SK-N-SH (cell line): ENCODE measurements at regions not wholly inside any gene's neighbourhood (a gene's known extent, or its start where the extent isn't known, plus 50 kb on each side); places are given as distances from the start of the nearest gene placed in this dataset.

Source experiments
- CTCF ChIA-PET: fragments of 300-600, 350-600 bp; formaldehyde crosslinking; extraction: SDS; loops from one replicate; lab custom pipeline; 2021; lab: Yijun Ruan, JAX
- POLR2A ChIA-PET: fragments of 350-600 bp; sonication (Branson Sonifier 250); formaldehyde crosslinking; extraction: SDS; loops from one replicate; lab custom pipeline; 2020; ENCODE audit warnings: antibody characterized with exemption, inconsistent platforms; lab: Yijun Ruan, JAX
- DNase-seq: peaks from one replicate; pipeline ENCODE4 v3.0.0; 2012
- H2AFZ ChIP-seq: fragments of 200-600 bp; sonication (generic); 2 replicates; pipeline ENCODE4 v1.8.1; 2016; ENCODE audit warnings: antibody characterized with exemption, mild to moderate bottlenecking, low read depth
- H3F3A ChIP-seq: fragments of 200-600 bp; sonication (generic); replicated peaks from 2 replicates; pipeline ENCODE3; 2016; ENCODE audit warnings: antibody characterized with exemption, mild to moderate bottlenecking; ENCODE audit not compliant: insufficient read depth
- H3K27ac ChIP-seq, 2 experiments: fragments of 200-500 bp in 1 of 2; fragments of 200-600 bp in 1 of 2; sonication (Bioruptor generic) in 1 of 2; sonication (generic), shearing (Covaris generic) in 1 of 2; 2 replicates each; pipeline versions ENCODE4 v1.5.1 to v1.6.1; 2014 to 2016; ENCODE audit warnings: low read depth in 2 of 2, inconsistent platforms in 1 of 2, low read length in 1 of 2, mild to moderate bottlenecking in 1 of 2, mixed read lengths in 1 of 2
- H3K27me3 ChIP-seq: fragments of 200-600 bp; sonication (generic), shearing (Covaris generic); 2 replicates; pipeline ENCODE4 v1.6.1; 2016; ENCODE audit warnings: mixed run types; ENCODE audit not compliant: insufficient read depth
- H3K36me3 ChIP-seq, 2 experiments: fragments of 200-500 bp in 1 of 2; fragments of 200-600 bp in 1 of 2; sonication (Bioruptor generic) in 1 of 2; sonication (generic) in 1 of 2; replicated peaks in 1 of 2; 2 replicates each; pipeline versions ENCODE3 to v1.5.1; 2014 to 2016; ENCODE audit warnings: low read length in 1 of 2, mild to moderate bottlenecking in 1 of 2; ENCODE audit not compliant: insufficient read depth in 2 of 2, control insufficient read depth in 1 of 2
- H3K4me1 ChIP-seq, 2 experiments: fragments of 200-500 bp in 1 of 2; fragments of 200-600 bp in 1 of 2; sonication (Bioruptor generic) in 1 of 2; sonication (generic), shearing (Covaris generic) in 1 of 2; 2 replicates each; pipeline versions ENCODE4 v1.5.1 to v1.6.1; 2014 to 2016; ENCODE audit warnings: low read depth in 1 of 2, low read length in 1 of 2, mixed run types in 1 of 2; ENCODE audit not compliant: insufficient read depth in 2 of 2, control insufficient read depth in 1 of 2
- H3K4me2 ChIP-seq: fragments of 200-600 bp; sonication (generic), shearing (Covaris generic); 2 replicates; pipeline ENCODE4 v1.6.1; 2017; ENCODE audit warnings: mixed run types
- H3K4me3 ChIP-seq, 2 experiments: fragments of 200-500 bp in 1 of 2; fragments of 200-600 bp in 1 of 2; sonication (Bioruptor generic) in 1 of 2; sonication (generic), shearing (Covaris generic) in 1 of 2; 2 replicates each; pipeline versions ENCODE4 v1.5.1 to v1.8.1; 2014 to 2016; ENCODE audit warnings: low read depth in 2 of 2, inconsistent platforms in 1 of 2, low read length in 1 of 2, mild to moderate bottlenecking in 1 of 2, mixed read lengths in 1 of 2, moderate library complexity in 1 of 2
- H3K79me2 ChIP-seq: fragments of 200-600 bp; sonication (generic); 2 replicates; pipeline ENCODE4 v1.8.1; 2017; ENCODE audit warnings: mild to moderate bottlenecking; ENCODE audit not compliant: insufficient read depth
- H3K9ac ChIP-seq: fragments of 200-600 bp; sonication (generic); 2 replicates; pipeline ENCODE4 v1.6.1; 2017; ENCODE audit warnings: mixed run types
- H3K9me2 ChIP-seq: fragments of 200-600 bp; sonication (generic); 2 replicates; pipeline ENCODE4 v1.6.1; 2017; ENCODE audit warnings: mixed run types
- H3K9me3 ChIP-seq: fragments of 200-600 bp; sonication (generic); 2 replicates; pipeline ENCODE4 v1.6.1; 2017; ENCODE audit warnings: mixed run types, mild to moderate bottlenecking, moderate library complexity
- H4K20me1 ChIP-seq: fragments of 200-600 bp; sonication (generic); 2 replicates; pipeline ENCODE4 v1.6.1; 2017; ENCODE audit warnings: mild to moderate bottlenecking, mixed run types; ENCODE audit not compliant: insufficient read depth
- CHD2 ChIP-seq: fragments of 150-350 bp; IDR thresholded peaks from 2 replicates; pipeline ENCODE4 v1.6.1; 2018; ENCODE audit warnings: low read length; ENCODE audit not compliant: partially characterized antibody
- ELF1 ChIP-seq: IDR thresholded peaks from 2 replicates; pipeline ENCODE4 v1.4.0; 2012
- EP300 ChIP-seq, 2 experiments: IDR thresholded peaks; 2 replicates each; pipeline versions ENCODE4 v1.4.0 to v1.6.1; 2012; ENCODE audit warnings: borderline replicate concordance in 1 of 2, low read depth in 1 of 2, low read length in 1 of 2
- EZH2phosphoT487 ChIP-seq: fragments of 200-600 bp; sonication (generic); IDR thresholded peaks from 2 replicates; pipeline ENCODE4 v1.6.1; 2017; ENCODE audit warnings: low read depth, mixed run types, mild to moderate bottlenecking, antibody characterized with exemption, moderate library complexity, borderline replicate concordance
- FOXM1 ChIP-seq: IDR thresholded peaks from 2 replicates; pipeline ENCODE4 v1.4.0; 2012; ENCODE audit warnings: low read depth, mild to moderate bottlenecking
- GABPA ChIP-seq: IDR thresholded peaks from 2 replicates; pipeline ENCODE4 v1.4.0; 2012; ENCODE audit warnings: low read depth, mild to moderate bottlenecking
- MEF2A ChIP-seq: IDR thresholded peaks from 2 replicates; pipeline ENCODE4 v1.4.0; 2012; ENCODE audit warnings: low read depth, borderline replicate concordance
- MXI1 ChIP-seq: IDR thresholded peaks from 2 replicates; pipeline ENCODE4 v1.6.1; 2012; ENCODE audit warnings: mild to moderate bottlenecking, low read depth, low read length, improper control_type of control experiment
- NFIC ChIP-seq: IDR thresholded peaks from 2 replicates; pipeline ENCODE4 v1.4.0; 2012; ENCODE audit warnings: borderline replicate concordance
- POLR2AphosphoS5 ChIP-seq: IDR thresholded peaks from 2 replicates; pipeline ENCODE4 v1.6.1; 2012; ENCODE audit warnings: low read depth, low read length
- RAD21 ChIP-seq: IDR thresholded peaks from 2 replicates; pipeline ENCODE4 v1.6.1; 2012; ENCODE audit warnings: mild to moderate bottlenecking, low read length
- RCOR1 ChIP-seq: fragments of 150-350 bp; IDR thresholded peaks from 2 replicates; pipeline ENCODE4 v1.6.1; 2017; ENCODE audit warnings: antibody characterized with exemption, low read length
- RFX5 ChIP-seq: IDR thresholded peaks from 2 replicates; pipeline ENCODE4 v1.6.1; 2012; ENCODE audit warnings: mild to moderate bottlenecking, improper control_type of control experiment, low read length
- RXRA ChIP-seq: IDR thresholded peaks from 2 replicates; pipeline ENCODE4 v1.4.0; 2012; ENCODE audit warnings: low read depth, mild to moderate bottlenecking, borderline replicate concordance
- SIN3A ChIP-seq: IDR thresholded peaks from 2 replicates; pipeline ENCODE4 v1.6.1; 2012; ENCODE audit warnings: low read depth, mild to moderate bottlenecking, low read length, moderate library complexity, borderline replicate concordance
- SMC3 ChIP-seq: IDR thresholded peaks from 2 replicates; pipeline ENCODE4 v1.6.1; 2012; ENCODE audit warnings: low read depth, low read length, improper control_type of control experiment
- YY1 ChIP-seq: IDR thresholded peaks from 2 replicates; pipeline ENCODE4 v1.4.0; 2012; ENCODE audit warnings: low read depth, mild to moderate bottlenecking
- WGBS: methylation state at CpG from one replicate; pipeline ENCODE4 v1.1.6; 2017; ENCODE audit warnings: low lambda C conversion rate; 5-methylcytosine and 5-hydroxymethylcytosine counted together
- TF ChIP-seq, protein P1 (sequence below): IDR thresholded peaks from 2 replicates; pipeline ENCODE4 v1.4.0; 2012; ENCODE audit warnings: low read depth, borderline replicate concordance
- TF ChIP-seq, protein P2 (sequence below): IDR thresholded peaks from 2 replicates; pipeline ENCODE4 v1.4.0; 2012; ENCODE audit warnings: low read depth
- TF ChIP-seq, protein P3 (sequence below): fragments of 150-350 bp; IDR thresholded peaks from 2 replicates; pipeline ENCODE4 v1.6.1; 2016; ENCODE audit warnings: mild to moderate bottlenecking, low read depth, low read length

DNA sequence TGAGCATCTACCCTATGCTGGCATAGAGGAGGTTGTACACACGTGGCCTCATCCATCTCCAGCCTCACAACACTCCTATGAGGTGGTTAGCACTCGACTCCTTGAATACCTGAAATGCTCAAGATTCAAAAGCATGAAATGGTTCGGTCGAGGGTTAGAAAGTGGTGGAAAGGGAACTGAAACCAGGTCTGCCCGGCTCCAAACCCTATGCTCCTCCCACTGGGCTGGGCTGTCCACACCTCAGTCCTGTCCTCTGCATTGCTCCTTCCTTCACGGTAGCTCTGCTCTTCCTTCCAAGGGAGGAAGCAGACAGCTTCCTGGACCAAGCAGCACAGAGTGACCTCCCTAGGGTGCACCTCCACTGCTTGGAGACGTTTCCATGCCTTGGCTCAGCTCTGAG is 565.2 kb upstream of the ID2 start:
- DNase-seq = no peak
- H3K9ac ChIP-seq = no peak overlapping the region
- ChIA-PET CTCF (no interaction called here), POLR2A (no interaction called here)
- no peaks in the 10 kb centered on the region for H4K20me1 ChIP-seq
- no peak overlapping the region for H2AFZ ChIP-seq
- H3F3A ChIP-seq = no peaks in the 10 kb centered on the region
- no peak overlapping the region for H3K4me3 ChIP-seq
- H3K4me1 ChIP-seq = peaks cover 0 to under 1% of the 10 kb centered on the region in 2 experiments; a peak in 2 of 4 replicates
- H3K9me2 ChIP-seq = no peaks in the 10 kb centered on the region
- H3K36me3 ChIP-seq = no peaks in the 10 kb centered on the region
- 75% methylated on average over 7 of the region's 7 CpGs for WGBS
- H3K27ac ChIP-seq = no peak overlapping the region
- TF ChIP-seq GABPA = no peak
- TF ChIP-seq SMC3 = no peak
- no peak for TF ChIP-seq CHD2
- no peak for TF ChIP-seq MXI1
- TF ChIP-seq NFIC = no peak
- TF ChIP-seq, protein P1, sequence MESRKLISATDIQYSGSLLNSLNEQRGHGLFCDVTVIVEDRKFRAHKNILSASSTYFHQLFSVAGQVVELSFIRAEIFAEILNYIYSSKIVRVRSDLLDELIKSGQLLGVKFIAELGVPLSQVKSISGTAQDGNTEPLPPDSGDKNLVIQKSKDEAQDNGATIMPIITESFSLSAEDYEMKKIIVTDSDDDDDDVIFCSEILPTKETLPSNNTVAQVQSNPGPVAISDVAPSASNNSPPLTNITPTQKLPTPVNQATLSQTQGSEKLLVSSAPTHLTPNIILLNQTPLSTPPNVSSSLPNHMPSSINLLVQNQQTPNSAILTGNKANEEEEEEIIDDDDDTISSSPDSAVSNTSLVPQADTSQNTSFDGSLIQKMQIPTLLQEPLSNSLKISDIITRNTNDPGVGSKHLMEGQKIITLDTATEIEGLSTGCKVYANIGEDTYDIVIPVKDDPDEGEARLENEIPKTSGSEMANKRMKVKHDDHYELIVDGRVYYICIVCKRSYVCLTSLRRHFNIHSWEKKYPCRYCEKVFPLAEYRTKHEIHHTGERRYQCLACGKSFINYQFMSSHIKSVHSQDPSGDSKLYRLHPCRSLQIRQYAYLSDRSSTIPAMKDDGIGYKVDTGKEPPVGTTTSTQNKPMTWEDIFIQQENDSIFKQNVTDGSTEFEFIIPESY = no peak
- no peak for TF ChIP-seq RAD21
- TF ChIP-seq MEF2A = no peak
- no peak for TF ChIP-seq ELF1
- TF ChIP-seq FOXM1 = no peak
- TF ChIP-seq RFX5 = no peak
- TF ChIP-seq SIN3A = no peak
- TF ChIP-seq POLR2AphosphoS5 = no peak
- TF ChIP-seq, all 33 proteins: peak for 0
- Histone ChIP-seq H3K27me3 (no peaks in the 10 kb centered on the region), H3K4me2 (no peak overlapping the region), H3K9me3 (no peaks in the 10 kb centered on the region), H3K79me2 (no peaks in the 10 kb centered on the region)

DNA sequence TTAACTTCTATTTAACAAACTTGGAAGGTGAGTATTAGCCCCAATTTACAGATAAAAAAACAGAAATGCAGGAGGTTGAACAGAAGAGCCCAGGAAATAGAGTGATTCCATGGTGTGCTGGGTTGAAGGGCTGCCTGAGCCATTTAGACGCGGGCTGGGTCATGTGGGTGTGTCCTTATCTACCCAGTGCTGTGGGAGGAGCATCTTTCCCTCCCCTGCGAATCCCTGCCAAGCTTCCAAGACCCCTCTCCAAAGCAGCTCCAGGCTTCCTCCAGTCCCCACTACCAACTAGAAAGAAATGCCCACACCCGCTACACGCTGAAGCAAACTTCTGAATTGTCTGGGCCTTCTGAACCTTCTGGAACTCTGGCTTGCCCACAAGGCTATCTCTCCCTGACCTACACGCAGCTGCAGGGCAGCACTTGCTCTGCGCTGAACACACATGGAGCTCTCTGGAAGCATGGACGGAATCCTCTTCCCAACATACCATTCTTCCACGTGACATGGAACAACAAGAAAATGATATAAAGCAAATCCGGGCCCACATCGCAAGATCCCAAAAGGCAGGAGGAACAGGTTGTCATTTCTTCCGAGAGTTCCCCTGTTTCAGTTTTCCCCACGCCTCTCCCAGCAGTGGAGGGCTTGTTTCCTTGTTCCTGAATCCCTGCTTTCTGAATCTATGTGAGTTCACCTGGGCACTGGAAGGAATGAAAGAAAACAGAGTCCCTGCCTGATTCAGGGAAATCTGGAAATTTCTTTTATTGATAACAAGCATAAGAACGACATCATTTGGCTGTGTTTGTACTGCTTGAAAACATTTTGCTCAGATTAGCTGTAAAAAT is 562.7 kb upstream of the ID2 start:
- POLR2A ChIA-PET = no interaction called here
- H4K20me1 ChIP-seq = no peaks in the 10 kb centered on the region
- H3F3A ChIP-seq = no peaks in the 10 kb centered on the region
- no peaks in the 10 kb centered on the region for H3K27me3 ChIP-seq
- CTCF ChIA-PET = no interaction called here
- no peaks in the 10 kb centered on the region for H3K36me3 ChIP-seq
- 88% methylated on average over 14 of the region's 14 CpGs for WGBS
- H3K9me3 ChIP-seq = no peaks in the 10 kb centered on the region
- H3K9me2 ChIP-seq = no peaks in the 10 kb centered on the region
- H3K4me3 ChIP-seq = no peak overlapping the region
- peaks cover 0 to 7% of the 10 kb centered on the region in 2 experiments; a peak in 2 of 4 replicates for H3K4me1 ChIP-seq
- TF ChIP-seq, protein P2, sequence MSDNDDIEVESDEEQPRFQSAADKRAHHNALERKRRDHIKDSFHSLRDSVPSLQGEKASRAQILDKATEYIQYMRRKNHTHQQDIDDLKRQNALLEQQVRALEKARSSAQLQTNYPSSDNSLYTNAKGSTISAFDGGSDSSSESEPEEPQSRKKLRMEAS = no peak
- no peak for TF ChIP-seq ELF1
- no peak for TF ChIP-seq MXI1
- TF ChIP-seq SIN3A = no peak
- TF ChIP-seq RCOR1 = no peak
- TF ChIP-seq, protein P1 = no peak
- TF ChIP-seq GABPA = no peak
- TF ChIP-seq, protein P3, sequence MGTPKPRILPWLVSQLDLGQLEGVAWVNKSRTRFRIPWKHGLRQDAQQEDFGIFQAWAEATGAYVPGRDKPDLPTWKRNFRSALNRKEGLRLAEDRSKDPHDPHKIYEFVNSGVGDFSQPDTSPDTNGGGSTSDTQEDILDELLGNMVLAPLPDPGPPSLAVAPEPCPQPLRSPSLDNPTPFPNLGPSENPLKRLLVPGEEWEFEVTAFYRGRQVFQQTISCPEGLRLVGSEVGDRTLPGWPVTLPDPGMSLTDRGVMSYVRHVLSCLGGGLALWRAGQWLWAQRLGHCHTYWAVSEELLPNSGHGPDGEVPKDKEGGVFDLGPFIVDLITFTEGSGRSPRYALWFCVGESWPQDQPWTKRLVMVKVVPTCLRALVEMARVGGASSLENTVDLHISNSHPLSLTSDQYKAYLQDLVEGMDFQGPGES = no peak
- no peak for TF ChIP-seq YY1
- TF ChIP-seq EZH2phosphoT487 = no peak
- TF ChIP-seq RFX5 = no peak
- no peak for TF ChIP-seq EP300 (IDR thresholded peaks at IDR 0.05; ENCODE audit: borderline replicate concordance in 1 of 2, low read depth in 1 of 2, low read length in 1 of 2)
- no peak for TF ChIP-seq RXRA
- H3K27ac ChIP-seq = no peak overlapping the region
- H3K9ac ChIP-seq = no peak overlapping the region
- DNase-seq = no peak
- no peak overlapping the region for H3K4me2 ChIP-seq
- no peaks in the 10 kb centered on the region for H3K79me2 ChIP-seq
- no peak overlapping the region for H2AFZ ChIP-seq
